Bone marrow (tissue), 2 donors: ENCODE measurements at regions not wholly inside any gene's neighbourhood (a gene's known extent, or its start where the extent isn't known, plus 50 kb on each side); places are given as distances from the start of the nearest gene placed in this dataset.
"Not testable (repeated sequence)": the region's sequence is repeated elsewhere in the genome, so short reads cannot be mapped to it uniquely, and the experiment has no call there.

Source experiments
- DNase-seq, 2 donors: peaks; one replicate each; lab custom pipeline; 2025; lab: John Stamatoyannopoulos, UW

GRCh38 chr13:99737481-99738245 lies 233.9 kb downstream of the ZIC5 start:
- no peak for DNase-seq

GRCh38 chr13:99736541-99736940 lies 235.0 kb downstream of the ZIC5 start:
- DNase-seq, result no peak

- no peak for DNase-seq
Measured at GRCh38 chr13:99734013-99734693, 232.9 kb downstream of the TM9SF2 start.

GRCh38 chr13:99733346-99733745 lies 232.1 kb downstream of the TM9SF2 start:
- no peak for DNase-seq

- DNase-seq, result no peak
Measured at GRCh38 chr13:99731747-99732146, 230.5 kb downstream of the TM9SF2 start.

GRCh38 chr13:99730403-99730802 lies 229.1 kb downstream of the TM9SF2 start:
- DNase-seq, result no peak

- DNase-seq, result no peak
Measured at GRCh38 chr13:99729745-99730144, 228.5 kb downstream of the TM9SF2 start.

GRCh38 chr13:99727651-99728050 lies 226.4 kb downstream of the TM9SF2 start:
- not testable (repeated sequence) for DNase-seq

- no peak for DNase-seq
Measured at GRCh38 chr13:99726282-99726894, 225.1 kb downstream of the TM9SF2 start.

GRCh38 chr13:99725644-99726043 lies 224.4 kb downstream of the TM9SF2 start:
- DNase-seq, result no peak

- DNase-seq, result no peak
Measured at GRCh38 chr13:99724633-99725517, 223.6 kb downstream of the TM9SF2 start.

GRCh38 chr13:99723878-99724277 lies 222.6 kb downstream of the TM9SF2 start:
- DNase-seq, result no peak

- DNase-seq, result no peak
Measured at GRCh38 chr13:99722931-99723330, 221.7 kb downstream of the TM9SF2 start.

GRCh38 chr13:99722338-99722818 lies 221.1 kb downstream of the TM9SF2 start:
- DNase-seq, result no peak

GRCh38 chr13:99721606-99722337 lies 220.5 kb downstream of the TM9SF2 start:
- no peak for DNase-seq

GRCh38 chr13:99717959-99718674 lies 216.8 kb downstream of the TM9SF2 start:
- no peak for DNase-seq

GRCh38 chr13:99709134-99709533 lies 207.9 kb downstream of the TM9SF2 start:
- DNase-seq, result no peak

GRCh38 chr13:99704390-99704789 lies 203.1 kb downstream of the TM9SF2 start:
- DNase-seq, result no peak

GRCh38 chr13:99703908-99704307 lies 202.6 kb downstream of the TM9SF2 start:
- no peak for DNase-seq

GRCh38 chr13:99702687-99703319 lies 201.5 kb downstream of the TM9SF2 start:
- DNase-seq, result no peak
